Erythroblast (primary cell): ENCODE measurements at regions not wholly inside any gene's neighbourhood (a gene's known extent, or its start where the extent isn't known, plus 50 kb on each side); places are given as distances from the start of the nearest gene placed in this dataset.

Experiments
- GATA1 ChIP-seq: IDR thresholded peaks from 2 replicates; pipeline ENCODE4 v1.6.1; 2011; ENCODE audit warnings: low read depth, mild to moderate bottlenecking, control low read depth, low read length, moderate library complexity
- POLR2A ChIP-seq: IDR thresholded peaks from 2 replicates; pipeline ENCODE4 v1.6.1; 2011; ENCODE audit warnings: mild to moderate bottlenecking, low read length

GRCh38 chr10:2099321-2099720 lies 362.0 kb upstream of the ADARB2 start:
- TF ChIP-seq POLR2A (no peak), GATA1 (no peak)
